HPDE6-E6E7 (cell line): ENCODE measurements at regions not wholly inside any gene's neighbourhood (a gene's known extent, or its start where the extent isn't known, plus 50 kb on each side); places are given as distances from the start of the nearest gene placed in this dataset.

Experiments
- DNase-seq: peaks from one replicate; pipeline ENCODE4 v3.0.0; 2011; ENCODE audit warnings: missing footprints; ENCODE audit errors: extremely low spot score

- DNase-seq: no peak
Observed at GRCh38 chr6:66662196-66662595, 955.2 kb upstream of the EYS start.

GRCh38 chr6:66655420-66655819 lies 948.4 kb upstream of the EYS start:
- no peak for DNase-seq

- DNase-seq: no peak
Observed at GRCh38 chr6:66638518-66638917, 931.5 kb upstream of the EYS start.

GRCh38 chr6:66638099-66638498 lies 931.1 kb upstream of the EYS start:
- DNase-seq: no peak

- DNase-seq: peak; percentile 1
Observed at GRCh38 chr6:66628917-66629316, 921.9 kb upstream of the EYS start.

- no peak for DNase-seq
Observed at GRCh38 chr6:66623050-66623449, 916.0 kb upstream of the EYS start.

- DNase-seq: no peak
Observed at GRCh38 chr6:66605971-66606370, 898.9 kb upstream of the EYS start.

GRCh38 chr6:66605011-66605410 lies 898.0 kb upstream of the EYS start:
- no peak for DNase-seq

GRCh38 chr6:66599541-66599940 lies 892.5 kb upstream of the EYS start:
- peak; percentile 52 for DNase-seq

GRCh38 chr6:66578362-66578761 lies 871.3 kb upstream of the EYS start:
- no peak for DNase-seq

GRCh38 chr6:66568271-66568670 lies 861.2 kb upstream of the EYS start:
- DNase-seq: no peak

GRCh38 chr6:66561479-66561878 lies 854.5 kb upstream of the EYS start:
- DNase-seq: no peak

- DNase-seq: no peak
Observed at GRCh38 chr6:66558189-66558588, 851.2 kb upstream of the EYS start.

- no peak for DNase-seq
Observed at GRCh38 chr6:66556936-66557335, 849.9 kb upstream of the EYS start.

- DNase-seq: no peak
Observed at GRCh38 chr6:66555082-66555481, 848.1 kb upstream of the EYS start.

- DNase-seq: no peak
Observed at GRCh38 chr6:66553441-66553840, 846.4 kb upstream of the EYS start.

- no peak for DNase-seq
Observed at GRCh38 chr6:66538551-66539135, 831.6 kb upstream of the EYS start.

- no peak for DNase-seq
Observed at GRCh38 chr6:66533921-66534404, 826.9 kb upstream of the EYS start.

- no peak for DNase-seq
Observed at GRCh38 chr6:66526061-66526460, 819.0 kb upstream of the EYS start.

GRCh38 chr6:66522864-66523263 lies 815.8 kb upstream of the EYS start:
- no peak for DNase-seq

- no peak for DNase-seq
Observed at GRCh38 chr6:66516377-66516776, 809.4 kb upstream of the EYS start.

GRCh38 chr6:66508433-66508832 lies 801.4 kb upstream of the EYS start:
- peak; percentile 3 for DNase-seq

GRCh38 chr6:66499851-66500250 lies 792.8 kb upstream of the EYS start:
- DNase-seq: no peak

GRCh38 chr6:66496659-66497058 lies 789.6 kb upstream of the EYS start:
- DNase-seq: peak; percentile 14
